Gastrocnemius medialis (tissue), 4 donors: ENCODE measurements at regions not wholly inside any gene's neighbourhood (a gene's known extent, or its start where the extent isn't known, plus 50 kb on each side); places are given as distances from the start of the nearest gene placed in this dataset.
A peak's percentile ranks its signal among the peaks of the same experiment; 100 is the strongest.

Experiments used
- ATAC-seq, 2 donors: fragments of 150-250 bp; one replicate each; pipeline ENCODE4 v1.9.1; 2016
- DNase-seq, 2 donors: peaks; one replicate each; pipeline ENCODE4 v3.0.0-alpha.2; 2019
- H3K27ac ChIP-seq, 4 donors: fragments of 200-600 bp; sonication (generic); 1 replicate in 1 of 4; 2 replicates in 3 of 4; pipeline ENCODE4 v1.5.1; 2016 to 2018; ENCODE audit warnings: mild to moderate bottlenecking in 2 of 4, moderate library complexity in 1 of 4
- H3K27me3 ChIP-seq, 3 donors: fragments of 200-600 bp; sonication (generic) in 2 of 3; 1 replicate in 1 of 3; 2 replicates in 2 of 3; pipeline versions ENCODE4 v1.5.1 to v1.6.0; 2016 to 2019; ENCODE audit warnings: mild to moderate bottlenecking in 1 of 3, moderate library complexity in 1 of 3
- H3K36me3 ChIP-seq, 2 donors: fragments of 200-600 bp; sonication (generic) in 1 of 2; one replicate each; pipeline ENCODE4 v1.5.1; 2017 to 2018
- H3K4me1 ChIP-seq, 2 donors: fragments of 200-600 bp; sonication (generic) in 1 of 2; one replicate each; pipeline ENCODE4 v1.5.1; 2016 to 2017; ENCODE audit warnings: mild to moderate bottlenecking in 2 of 2
- H3K4me3 ChIP-seq, 4 donors: fragments of 200-600 bp; sonication (generic) in 3 of 4; 1 replicate in 1 of 4; 2 replicates in 3 of 4; pipeline ENCODE4 v1.5.1; 2016 to 2019; ENCODE audit warnings: mild to moderate bottlenecking in 2 of 4
- H3K9me3 ChIP-seq, 3 donors: fragments of 200-600 bp; sonication (generic) in 2 of 3; 1 replicate in 1 of 3; 2 replicates in 2 of 3; pipeline ENCODE4 v1.5.1; 2016 to 2019
- POLR2A ChIP-seq, 2 donors: fragments of 450-650 bp; IDR thresholded peaks; one replicate each; pipeline ENCODE4 v1.6.1; 2017; ENCODE audit warnings: antibody characterized with exemption in 2 of 2, mild to moderate bottlenecking in 2 of 2, moderate library complexity in 2 of 2
- in situ Hi-C, 4 donors: fragments of 200-750 bp; cut with MboI; loops; one replicate each; pipeline versions ENCODE4 v1.15.0 to v1.8.0; 2017; ENCODE audit warnings: low sequenced_read_pairs in 4 of 4
- intact Hi-C: fragments of 100-400 bp; cut with DNase I; formaldehyde crosslinking; loops from one replicate; pipeline ENCODE4 v1.15.1; 2023; ENCODE audit warnings: low total_unique reads
- TF ChIP-seq, protein P1 (sequence below), 5 experiments: fragments of 450-650 bp in 3 of 5; fragments of 200-600 bp in 2 of 5; sonication (generic) in 2 of 5; IDR thresholded peaks in 4 of 5; conservative IDR thresholded peaks in 1 of 5; 1 replicate in 4 of 5; 2 replicates in 1 of 5; pipeline ENCODE4 v1.5.1; 2016 to 2019; ENCODE audit warnings: antibody characterized with exemption in 5 of 5, mild to moderate bottlenecking in 3 of 5, moderate library complexity in 3 of 5

DNA sequence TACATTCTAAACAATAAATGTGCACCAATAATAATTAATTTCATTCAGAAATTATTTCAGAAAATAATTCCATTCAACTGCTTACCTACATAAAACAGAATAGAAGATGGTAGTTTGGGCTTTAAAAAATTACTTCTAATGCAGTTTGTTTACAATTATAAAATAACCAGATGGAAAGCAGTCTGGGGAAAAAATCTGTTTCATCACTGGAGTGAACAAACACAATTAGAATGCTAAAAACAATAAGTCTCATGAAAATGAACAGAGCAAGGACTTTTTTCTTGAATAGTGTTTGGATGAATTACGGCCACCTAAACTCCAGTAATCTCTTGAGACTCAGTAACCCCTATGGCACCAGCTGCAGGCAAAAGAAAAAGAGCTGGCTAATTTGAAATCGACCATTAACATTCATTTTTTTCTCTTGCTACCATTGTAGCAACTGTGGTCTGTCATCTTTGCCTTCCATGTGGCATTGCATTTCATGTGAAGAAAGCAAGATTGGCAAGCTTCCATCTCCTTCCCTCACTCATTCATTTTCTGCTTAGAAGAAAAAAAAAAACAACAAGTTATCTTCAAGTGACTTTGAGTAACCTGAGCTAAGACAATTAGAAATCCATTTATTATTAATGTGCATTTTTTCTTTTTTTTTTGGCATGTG is 88.4 kb upstream of the CEP85L start:
- Histone ChIP-seq H3K27me3 (no peaks in the 10 kb centered on the region), H3K27ac (no peak overlapping the region), H3K4me3 (no peak overlapping the region), H3K36me3 (no peaks in the 10 kb centered on the region), H3K4me1 (peaks cover 14 to 23% of the 10 kb centered on the region in 2 donors), H3K9me3 (no peaks in the 10 kb centered on the region)
- in situ Hi-C loops (no loop called here), intact Hi-C loops (loop anchor here (10.0 kb wide), 1 partner anchor 45 kb away; no protein-coding TSS in a partner anchor)
- no peak for TF ChIP-seq POLR2A (IDR thresholded peaks at IDR 0.05)
- TF ChIP-seq, protein P1, sequence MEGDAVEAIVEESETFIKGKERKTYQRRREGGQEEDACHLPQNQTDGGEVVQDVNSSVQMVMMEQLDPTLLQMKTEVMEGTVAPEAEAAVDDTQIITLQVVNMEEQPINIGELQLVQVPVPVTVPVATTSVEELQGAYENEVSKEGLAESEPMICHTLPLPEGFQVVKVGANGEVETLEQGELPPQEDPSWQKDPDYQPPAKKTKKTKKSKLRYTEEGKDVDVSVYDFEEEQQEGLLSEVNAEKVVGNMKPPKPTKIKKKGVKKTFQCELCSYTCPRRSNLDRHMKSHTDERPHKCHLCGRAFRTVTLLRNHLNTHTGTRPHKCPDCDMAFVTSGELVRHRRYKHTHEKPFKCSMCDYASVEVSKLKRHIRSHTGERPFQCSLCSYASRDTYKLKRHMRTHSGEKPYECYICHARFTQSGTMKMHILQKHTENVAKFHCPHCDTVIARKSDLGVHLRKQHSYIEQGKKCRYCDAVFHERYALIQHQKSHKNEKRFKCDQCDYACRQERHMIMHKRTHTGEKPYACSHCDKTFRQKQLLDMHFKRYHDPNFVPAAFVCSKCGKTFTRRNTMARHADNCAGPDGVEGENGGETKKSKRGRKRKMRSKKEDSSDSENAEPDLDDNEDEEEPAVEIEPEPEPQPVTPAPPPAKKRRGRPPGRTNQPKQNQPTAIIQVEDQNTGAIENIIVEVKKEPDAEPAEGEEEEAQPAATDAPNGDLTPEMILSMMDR (IDR thresholded peaks at IDR 0.05 in 4 of 5, conservative IDR thresholded peaks at IDR 0.05 in 1 of 5): no peak
- DNase-seq (no peak), ATAC-seq (no peak)

- H3K27me3 ChIP-seq: no peaks in the 10 kb centered on the region
- no peak overlapping the region for H3K27ac ChIP-seq
- peaks cover 4 to 15% of the 10 kb centered on the region in 2 donors for H3K4me1 ChIP-seq
- in situ Hi-C loops: no loop called here
- intact Hi-C loops: no loop called here
- DNase-seq: no peak
- no peak overlapping the region for H3K4me3 ChIP-seq
- no peaks in the 10 kb centered on the region for H3K36me3 ChIP-seq
- H3K9me3 ChIP-seq: no peaks in the 10 kb centered on the region
- no peak for ATAC-seq
- TF ChIP-seq POLR2A (IDR thresholded peaks at IDR 0.05): no peak
- TF ChIP-seq, protein P1 (IDR thresholded peaks at IDR 0.05 in 4 of 5, conservative IDR thresholded peaks at IDR 0.05 in 1 of 5): no peak
Observed at GRCh38 chr6:118736440-118736839, 85.0 kb upstream of the CEP85L start.

DNA sequence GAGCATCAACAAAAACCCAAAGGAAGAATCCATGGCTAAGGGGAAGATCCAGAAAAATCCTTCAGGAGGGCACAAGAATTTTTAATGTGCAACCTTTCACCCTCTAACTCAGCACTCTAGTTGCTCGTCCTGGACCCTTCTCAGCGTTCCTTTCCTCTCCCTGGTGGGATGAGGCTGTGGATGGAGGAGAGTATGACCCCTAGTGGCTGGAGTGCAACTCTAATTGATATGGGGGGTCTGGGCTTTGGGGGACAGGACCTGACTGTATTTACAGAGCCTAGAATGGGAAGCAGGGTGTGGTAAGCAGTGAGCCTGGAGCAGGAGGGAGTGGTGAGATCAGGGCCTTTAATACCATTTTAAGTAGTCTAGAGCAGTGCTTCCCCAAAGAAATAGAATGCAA is 83.9 kb upstream of the CEP85L start:
- H3K36me3 ChIP-seq: no peaks in the 10 kb centered on the region
- DNase-seq: no peak
- in situ Hi-C loops: no loop called here
- H3K4me1 ChIP-seq: peaks cover 4 to 8% of the 10 kb centered on the region in 2 donors
- ATAC-seq: no peak
- H3K9me3 ChIP-seq: no peaks in the 10 kb centered on the region
- TF ChIP-seq POLR2A (IDR thresholded peaks at IDR 0.05): no peak
- TF ChIP-seq, protein P1 (IDR thresholded peaks at IDR 0.05 in 4 of 5, conservative IDR thresholded peaks at IDR 0.05 in 1 of 5): peak in 1 of 5 experiments; percentile 48
- no peaks in the 10 kb centered on the region for H3K27me3 ChIP-seq
- intact Hi-C loops: no loop called here
- H3K4me3 ChIP-seq: no peak overlapping the region
- no peak overlapping the region for H3K27ac ChIP-seq

DNA sequence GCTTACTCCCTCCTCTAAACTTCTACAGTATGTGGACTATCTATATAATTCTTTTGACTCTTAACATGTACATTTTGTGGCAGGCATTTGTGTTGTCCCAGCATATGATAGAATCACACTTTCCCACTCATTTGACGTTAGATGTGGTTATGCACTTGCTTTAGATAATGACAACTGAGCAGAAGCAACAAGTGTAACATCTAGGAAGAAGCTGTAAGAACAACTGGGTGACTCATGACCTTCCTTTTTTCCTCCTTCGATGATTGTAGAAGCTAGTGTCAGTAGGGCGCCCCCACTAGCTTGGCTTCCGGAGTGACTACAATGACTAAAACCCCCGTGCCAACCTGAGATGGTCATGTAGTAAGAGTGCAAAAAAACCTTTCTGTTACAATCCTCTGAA is 74.6 kb upstream of the CEP85L start:
- no peak overlapping the region for H3K27ac ChIP-seq
- DNase-seq: no peak
- no peaks in the 10 kb centered on the region for H3K27me3 ChIP-seq
- intact Hi-C loops (no loop called here), in situ Hi-C loops (no loop called here)
- H3K9me3 ChIP-seq: no peaks in the 10 kb centered on the region
- H3K36me3 ChIP-seq: no peaks in the 10 kb centered on the region
- no peak overlapping the region for H3K4me3 ChIP-seq
- H3K4me1 ChIP-seq: peaks cover 0 to 7% of the 10 kb centered on the region in 2 donors
- TF ChIP-seq, protein P1 (IDR thresholded peaks at IDR 0.05 in 4 of 5, conservative IDR thresholded peaks at IDR 0.05 in 1 of 5): no peak
- ATAC-seq: no peak

DNA sequence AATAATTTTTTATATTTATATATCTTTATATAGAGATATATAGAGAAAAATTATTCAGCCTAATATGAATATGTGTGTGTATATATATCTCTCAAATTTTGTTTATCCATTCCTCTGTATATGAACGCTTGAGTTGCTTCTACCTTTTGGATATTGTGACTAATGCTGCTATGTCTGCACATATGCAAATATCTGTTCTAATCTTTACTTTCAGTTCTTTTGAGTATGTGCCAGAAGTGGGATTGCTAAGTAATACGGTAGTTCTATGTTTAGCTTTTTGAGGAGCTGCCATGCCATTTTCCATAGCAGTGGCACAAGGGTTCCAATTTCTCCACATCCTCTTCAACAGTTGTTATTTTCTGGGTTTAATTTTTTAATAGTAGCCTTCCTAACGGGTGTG is 72.8 kb upstream of the CEP85L start:
- in situ Hi-C loops: no loop called here
- ATAC-seq (no peak), DNase-seq (no peak)
- Histone ChIP-seq H3K27me3 (no peaks in the 10 kb centered on the region), H3K27ac (no peak overlapping the region), H3K9me3 (no peaks in the 10 kb centered on the region), H3K4me3 (peak overlapping the region in 1 of 4 donors; percentile 7), H3K4me1 (peaks cover 0 to 7% of the 10 kb centered on the region in 2 donors), H3K36me3 (no peaks in the 10 kb centered on the region)
- TF ChIP-seq, protein P1 (IDR thresholded peaks at IDR 0.05 in 4 of 5, conservative IDR thresholded peaks at IDR 0.05 in 1 of 5): no peak
- no peak for TF ChIP-seq POLR2A (IDR thresholded peaks at IDR 0.05)
- intact Hi-C loops: no loop called here
